Activated T-helper 2 cell treated with anti-CD3 and anti-CD28 coated beads, Interferon-gamma antibody, Interleukin-2, Interleukin-4, amounts not matched to agents 10 μg/mL and 5 μg/mL and 100 μg/mL, durations not matched to agents 14 hours and 24 hours and 36 hours (primary cell): ENCODE measurements at regions not wholly inside any gene's neighbourhood (a gene's known extent, or its start where the extent isn't known, plus 50 kb on each side); places are given as distances from the start of the nearest gene placed in this dataset.
"Not testable (repeated sequence)": the region's sequence is repeated elsewhere in the genome, so short reads cannot be mapped to it uniquely, and the experiment has no call there.

ENCODE experiments used
- DNase-seq: peaks from one replicate; pipeline ENCODE4 v3.0.0; 2021; ENCODE audit warnings: low spot score
- H3K27ac Mint-ChIP-seq: one replicate; pipeline ENCODE4 v1.8.0; 2021; ENCODE audit warnings: mixed read lengths
- H3K27me3 Mint-ChIP-seq: one replicate; pipeline ENCODE4 v1.8.0; 2021; ENCODE audit warnings: low read depth, mixed read lengths
- H3K36me3 Mint-ChIP-seq: one replicate; pipeline ENCODE4 v1.8.0; 2021; ENCODE audit warnings: low read depth, mixed read lengths
- H3K4me1 Mint-ChIP-seq: one replicate; pipeline ENCODE4 v1.8.0; 2021; ENCODE audit warnings: low read depth, mixed read lengths
- H3K4me3 Mint-ChIP-seq: one replicate; pipeline ENCODE4 v1.8.0; 2021; ENCODE audit warnings: low read depth, mild to moderate bottlenecking, moderate library complexity, mixed read lengths
- H3K9me3 Mint-ChIP-seq: one replicate; pipeline ENCODE4 v1.8.0; 2021; ENCODE audit warnings: mixed read lengths
- intact Hi-C: fragments of 100-400 bp; cut with micrococcal nuclease; formaldehyde crosslinking; loops from one replicate; pipeline ENCODE4 v1.15.1; 2023

- H3K4me3 Mint-ChIP-seq, H3K9me3 Mint-ChIP-seq, H3K27me3 Mint-ChIP-seq, H3K27ac Mint-ChIP-seq, DNase-seq, intact Hi-C loops, H3K4me1 Mint-ChIP-seq, H3K36me3 Mint-ChIP-seq: not testable (repeated sequence)
Measured at GRCh38 chr7:24171951-24172350, 112.0 kb upstream of the NPY start.

GRCh38 chr7:24172856-24173255 lies 111.1 kb upstream of the NPY start:
- no peak for DNase-seq
- no peaks in the 10 kb centered on the region for H3K36me3 Mint-ChIP-seq
- no peak overlapping the region for H3K4me3 Mint-ChIP-seq
- no peak overlapping the region for H3K27ac Mint-ChIP-seq
- H3K9me3 Mint-ChIP-seq: no peaks in the 10 kb centered on the region
- peaks cover 5% of the 10 kb centered on the region for H3K27me3 Mint-ChIP-seq
- no peaks in the 10 kb centered on the region for H3K4me1 Mint-ChIP-seq
- intact Hi-C loops: no loop called here

DNA sequence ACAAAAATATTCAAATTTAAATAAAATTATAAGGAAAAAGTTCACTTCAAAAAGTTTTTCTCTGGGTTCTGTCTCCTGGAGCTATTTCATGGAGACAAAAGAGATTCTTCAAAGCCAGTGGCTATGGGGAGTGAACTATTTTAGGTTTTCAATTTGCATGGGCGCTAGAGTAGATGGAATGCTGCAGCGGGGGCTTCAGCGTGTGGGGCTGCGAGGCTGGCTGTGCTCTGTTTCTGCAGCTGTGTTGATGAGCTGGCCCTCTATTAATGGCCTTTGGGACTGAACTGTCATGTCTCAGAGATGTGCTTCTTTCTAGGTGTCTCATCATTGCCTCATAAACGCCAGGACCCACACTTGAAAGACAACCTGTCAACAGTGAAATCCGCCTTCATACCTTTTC lies 108.4 kb upstream of the NPY start:
- Mint-ChIP-seq H3K4me3 (no peak overlapping the region), H3K36me3 (no peaks in the 10 kb centered on the region), H3K27me3 (peaks cover 7% of the 10 kb centered on the region), H3K9me3 (no peaks in the 10 kb centered on the region), H3K27ac (no peak overlapping the region), H3K4me1 (no peaks in the 10 kb centered on the region)
- DNase-seq: no peak
- intact Hi-C loops: no loop called here

DNA sequence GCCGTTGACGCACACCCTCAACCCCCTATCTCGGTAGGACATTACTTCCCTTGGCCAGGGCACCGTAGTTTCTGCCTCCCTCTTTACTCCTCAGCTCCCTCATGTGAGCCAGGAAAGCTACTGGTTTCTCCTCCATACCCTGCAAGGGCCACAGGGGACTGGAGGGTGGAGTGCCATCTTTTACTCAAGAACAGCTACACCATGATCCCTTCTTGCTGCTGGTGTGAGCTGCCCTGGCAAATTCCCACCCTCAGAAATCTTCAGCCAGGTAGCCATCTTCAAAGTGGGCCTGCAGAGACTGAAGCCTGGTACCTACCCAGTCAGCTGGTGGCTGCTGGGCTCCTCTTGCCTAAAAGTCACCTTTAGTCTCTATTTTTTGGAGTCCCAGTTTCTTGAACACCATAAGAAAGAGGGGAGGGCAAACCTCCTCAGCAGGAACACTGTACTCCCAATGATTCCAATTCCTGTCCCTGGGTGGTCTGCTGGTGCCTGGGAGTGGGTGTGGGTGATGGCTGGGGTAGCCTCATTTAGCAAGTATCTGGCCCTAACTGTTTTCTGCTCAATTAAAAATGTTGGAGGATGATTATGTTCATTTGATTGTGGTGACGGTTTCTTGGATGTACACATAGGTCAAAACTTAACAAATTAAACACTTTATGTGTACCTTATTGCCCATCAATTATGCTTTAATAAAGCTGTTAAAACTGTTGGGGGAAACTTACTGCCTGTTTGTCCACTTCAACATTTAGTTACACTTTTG lies 105.0 kb upstream of the NPY start:
- Mint-ChIP-seq H3K9me3 (no peaks in the 10 kb centered on the region), H3K27ac (no peak overlapping the region), H3K36me3 (no peaks in the 10 kb centered on the region), H3K4me1 (no peaks in the 10 kb centered on the region), H3K27me3 (peaks cover 8% of the 10 kb centered on the region), H3K4me3 (no peak overlapping the region)
- intact Hi-C loops: no loop called here
- no peak for DNase-seq

DNA sequence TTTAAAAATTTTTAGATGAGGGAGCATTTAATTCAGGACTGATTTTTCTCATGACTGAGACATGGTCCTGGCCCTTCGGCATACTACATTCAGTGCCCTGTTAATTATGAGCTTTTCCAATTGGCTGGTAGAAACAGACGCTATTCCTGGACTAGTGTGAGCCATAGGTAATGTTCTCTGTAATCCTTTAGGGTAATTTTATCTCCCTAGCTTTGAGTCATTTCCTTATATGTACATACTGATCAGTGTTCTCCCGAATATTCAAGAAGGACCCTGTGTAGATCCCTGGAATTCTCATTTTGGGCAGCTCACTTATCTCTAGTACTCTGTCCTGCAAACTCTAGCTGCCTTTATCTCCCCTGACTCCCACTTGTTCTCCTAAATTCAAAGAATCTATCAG lies 92.6 kb upstream of the NPY start:
- Mint-ChIP-seq H3K27me3 (peaks cover 22% of the 10 kb centered on the region), H3K27ac (no peak overlapping the region), H3K36me3 (no peaks in the 10 kb centered on the region), H3K4me3 (no peak overlapping the region), H3K4me1 (no peaks in the 10 kb centered on the region), H3K9me3 (no peaks in the 10 kb centered on the region)
- DNase-seq: no peak
- intact Hi-C loops: no loop called here

GRCh38 chr7:24192053-24192452 lies 91.9 kb upstream of the NPY start:
- no peak overlapping the region for H3K4me3 Mint-ChIP-seq
- H3K27me3 Mint-ChIP-seq: peaks cover 24% of the 10 kb centered on the region
- intact Hi-C loops: no loop called here
- no peaks in the 10 kb centered on the region for H3K9me3 Mint-ChIP-seq
- H3K4me1 Mint-ChIP-seq: no peaks in the 10 kb centered on the region
- H3K27ac Mint-ChIP-seq: no peak overlapping the region
- H3K36me3 Mint-ChIP-seq: no peaks in the 10 kb centered on the region
- DNase-seq: no peak

- intact Hi-C loops: no loop called here
- Mint-ChIP-seq H3K4me1 (no peaks in the 10 kb centered on the region), H3K36me3 (no peaks in the 10 kb centered on the region), H3K27ac (no peak overlapping the region), H3K4me3 (no peak overlapping the region), H3K9me3 (no peaks in the 10 kb centered on the region), H3K27me3 (peaks cover 21% of the 10 kb centered on the region)
- DNase-seq: no peak
Measured at GRCh38 chr7:24192691-24193090, 91.3 kb upstream of the NPY start.

GRCh38 chr7:24197852-24198251 lies 86.1 kb upstream of the NPY start:
- Mint-ChIP-seq H3K9me3 (no peaks in the 10 kb centered on the region), H3K36me3 (no peaks in the 10 kb centered on the region), H3K27ac (no peak overlapping the region), H3K4me3 (no peak overlapping the region), H3K4me1 (peaks cover 14% of the 10 kb centered on the region), H3K27me3 (peaks cover 12% of the 10 kb centered on the region)
- intact Hi-C loops: no loop called here
- DNase-seq: no peak

DNA sequence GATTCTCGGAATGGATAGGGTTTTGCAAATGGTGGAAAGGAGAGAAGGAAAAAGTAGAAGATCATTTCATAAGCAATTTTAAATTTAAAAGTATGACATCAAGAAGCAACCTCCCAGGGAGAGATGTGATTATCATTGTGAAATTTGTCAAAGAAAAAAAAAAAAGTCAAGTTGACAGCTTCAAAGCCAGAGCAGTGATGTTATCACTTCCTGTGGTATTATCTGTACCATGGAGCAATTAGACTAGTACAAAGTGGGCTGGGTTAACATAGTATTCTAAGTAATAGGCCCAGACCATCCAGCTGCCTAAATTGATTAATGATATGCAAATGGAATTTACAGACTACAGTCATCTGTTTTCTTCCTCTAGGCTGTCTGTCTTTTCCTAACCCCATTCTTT lies 84.0 kb upstream of the NPY start:
- peaks cover 19% of the 10 kb centered on the region for H3K27me3 Mint-ChIP-seq
- intact Hi-C loops: no loop called here
- no peaks in the 10 kb centered on the region for H3K36me3 Mint-ChIP-seq
- no peak for DNase-seq
- H3K4me1 Mint-ChIP-seq: peaks cover 14% of the 10 kb centered on the region
- H3K9me3 Mint-ChIP-seq: no peaks in the 10 kb centered on the region
- no peak overlapping the region for H3K4me3 Mint-ChIP-seq
- H3K27ac Mint-ChIP-seq: no peak overlapping the region

DNA sequence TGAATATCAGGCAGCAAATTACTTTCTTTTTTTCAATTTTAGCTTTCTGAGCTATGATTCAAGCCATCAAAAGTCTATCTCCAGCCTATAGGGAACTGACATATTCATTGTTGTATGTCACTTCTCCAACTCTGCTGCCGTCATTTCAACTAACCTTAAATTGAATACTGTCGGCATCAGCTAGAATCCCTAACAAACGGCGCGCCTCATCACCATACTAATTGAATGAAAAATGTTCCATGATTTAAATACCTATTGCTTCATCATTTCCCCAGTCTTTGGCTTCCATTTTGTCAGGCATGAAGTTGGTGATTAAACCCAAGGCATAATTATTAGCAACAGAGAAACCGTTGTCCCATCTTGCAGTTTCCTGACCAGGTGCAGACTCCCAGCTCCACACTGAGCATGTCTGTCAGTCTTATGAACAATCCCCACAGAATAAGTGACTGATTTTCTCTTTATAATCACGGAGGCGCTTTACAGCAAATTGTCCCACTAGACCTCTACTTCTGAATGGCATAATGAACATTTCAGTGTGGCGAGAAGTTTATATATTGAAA lies 83.5 kb upstream of the NPY start:
- no peak for DNase-seq
- Mint-ChIP-seq H3K4me1 (peaks cover 14% of the 10 kb centered on the region), H3K27ac (no peak overlapping the region), H3K27me3 (peaks cover 15% of the 10 kb centered on the region), H3K9me3 (no peaks in the 10 kb centered on the region), H3K36me3 (no peaks in the 10 kb centered on the region), H3K4me3 (no peak overlapping the region)
- intact Hi-C loops: no loop called here

- Mint-ChIP-seq H3K27me3 (peaks cover 15% of the 10 kb centered on the region), H3K4me3 (no peak overlapping the region)
Measured at GRCh38 chr7:24201226-24201625, 82.8 kb upstream of the NPY start.

GRCh38 chr7:24212073-24212472 lies 71.9 kb upstream of the NPY start:
- H3K4me3 Mint-ChIP-seq: no peak overlapping the region
- H3K36me3 Mint-ChIP-seq: no peaks in the 10 kb centered on the region
- peaks cover 13% of the 10 kb centered on the region for H3K27me3 Mint-ChIP-seq
- DNase-seq: no peak
- no peak overlapping the region for H3K27ac Mint-ChIP-seq
- no peaks in the 10 kb centered on the region for H3K4me1 Mint-ChIP-seq
- H3K9me3 Mint-ChIP-seq: no peaks in the 10 kb centered on the region
- intact Hi-C loops: no loop called here

More at GRCh38 chr7:24201226-24201625, 82.8 kb upstream of the NPY start:
- no peaks in the 10 kb centered on the region for H3K36me3 Mint-ChIP-seq
- H3K27ac Mint-ChIP-seq: no peak overlapping the region
- no peaks in the 10 kb centered on the region for H3K9me3 Mint-ChIP-seq
- peaks cover 14% of the 10 kb centered on the region for H3K4me1 Mint-ChIP-seq
- intact Hi-C loops: no loop called here
- DNase-seq: no peak

DNA sequence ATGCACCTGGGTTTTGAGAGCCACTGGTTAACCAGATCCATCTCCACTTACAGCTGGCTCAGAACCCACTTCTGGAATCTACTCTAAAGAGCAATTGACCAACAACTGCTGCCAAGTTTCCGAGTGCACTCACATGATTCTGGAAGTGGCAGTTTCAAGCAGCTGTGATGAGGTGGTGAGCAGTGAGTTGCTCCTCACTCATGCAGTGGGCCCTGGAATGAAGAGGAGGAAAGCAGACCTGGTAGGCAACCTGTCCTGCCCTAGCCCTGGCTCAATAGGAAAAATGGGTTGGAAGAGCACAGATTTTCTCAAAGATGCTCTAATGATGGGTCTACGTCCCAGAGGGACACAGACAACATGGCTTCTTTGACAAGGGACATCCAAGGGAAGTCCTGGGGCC lies 70.7 kb upstream of the NPY start:
- intact Hi-C loops: no loop called here
- no peak for DNase-seq
- H3K4me3 Mint-ChIP-seq: no peak overlapping the region
- no peak overlapping the region for H3K27ac Mint-ChIP-seq
- H3K9me3 Mint-ChIP-seq: no peaks in the 10 kb centered on the region
- H3K4me1 Mint-ChIP-seq: no peaks in the 10 kb centered on the region
- H3K27me3 Mint-ChIP-seq: peaks cover 13% of the 10 kb centered on the region
- H3K36me3 Mint-ChIP-seq: no peaks in the 10 kb centered on the region
